ENCODE measurements at regions not wholly inside any gene's neighbourhood (a gene's known extent, or its start where the extent isn't known, plus 50 kb on each side); places are given as distances from the start of the nearest gene placed in this dataset.

- Mint-ChIP-seq H3K36me3 (ENCODE audit: insufficient read depth, unreplicated experiment) (no peaks in the 10 kb centered on the region), H3K4me3 (ENCODE audit: unreplicated experiment) (no peak overlapping the region), H3K4me1 (ENCODE audit: insufficient read depth, unreplicated experiment) (no peaks in the 10 kb centered on the region), H3K27me3 (ENCODE audit: insufficient read depth, unreplicated experiment) (no peaks in the 10 kb centered on the region), H3K27ac (ENCODE audit: low read depth, unreplicated experiment) (no peak overlapping the region), H3K9me3 (ENCODE audit: unreplicated experiment) (no peaks in the 10 kb centered on the region)
- BruUV-seq (replicated peaks): no TSS peak
- intact Hi-C loops (cut with micrococcal nuclease): no loop called here
- DNase-seq (ENCODE audit: unreplicated experiment): no peak
- CTCF ChIA-PET: interaction anchor here (0.6 kb wide), 1 partner anchor 287 kb away, joined by 3 read pairs; no protein-coding TSS in a partner anchor
- POLR2A ChIA-PET: no interaction called here
- no peak for TF ChIP-seq CTCF (IDR thresholded peaks at IDR 0.05; ENCODE audit: unreplicated experiment)
These were observed 677.2 kb upstream of the MAN1A1 start for GRCh38 chr6:120026791-120027190.

DNA sequence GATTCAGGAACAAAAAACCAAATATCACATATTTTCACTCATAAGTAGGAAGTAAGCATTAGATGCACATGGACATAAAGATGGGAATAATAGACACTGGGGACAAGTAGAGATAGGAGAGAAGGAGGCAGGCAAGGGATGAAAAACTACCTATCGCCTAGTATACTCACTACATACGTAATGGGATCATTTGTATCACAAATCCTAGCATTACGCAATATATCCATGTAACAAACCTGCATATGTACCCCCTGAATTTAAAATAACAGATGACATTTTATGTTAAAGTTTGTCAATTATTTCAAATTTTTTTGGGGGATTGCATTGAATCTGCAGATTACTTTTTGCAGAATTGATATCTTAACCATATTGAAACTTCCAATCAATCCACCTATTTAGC, 660.5 kb upstream of the MAN1A1 start:
- intact Hi-C loops (cut with micrococcal nuclease): no loop called here
- H3K4me3 Mint-ChIP-seq (ENCODE audit: unreplicated experiment): no peak overlapping the region
- no TSS peak for BruUV-seq (replicated peaks)
- no peaks in the 10 kb centered on the region for H3K9me3 Mint-ChIP-seq (ENCODE audit: unreplicated experiment)
- TF ChIP-seq CTCF (IDR thresholded peaks at IDR 0.05; ENCODE audit: unreplicated experiment): no peak
- no peak for DNase-seq (ENCODE audit: unreplicated experiment)
- H3K4me1 Mint-ChIP-seq (ENCODE audit: insufficient read depth, unreplicated experiment): no peaks in the 10 kb centered on the region
- ChIA-PET POLR2A (no interaction called here), CTCF (interaction anchor here (1.0 kb wide), 1 partner anchor 31 kb away, joined by 4 read pairs; no protein-coding TSS in a partner anchor)
- no peaks in the 10 kb centered on the region for H3K27me3 Mint-ChIP-seq (ENCODE audit: insufficient read depth, unreplicated experiment)
- H3K27ac Mint-ChIP-seq (ENCODE audit: low read depth, unreplicated experiment): no peak overlapping the region
- H3K36me3 Mint-ChIP-seq (ENCODE audit: insufficient read depth, unreplicated experiment): no peaks in the 10 kb centered on the region

- DNase-seq (ENCODE audit: unreplicated experiment): no peak
- Mint-ChIP-seq H3K9me3 (ENCODE audit: unreplicated experiment) (no peaks in the 10 kb centered on the region), H3K4me1 (ENCODE audit: insufficient read depth, unreplicated experiment) (no peaks in the 10 kb centered on the region), H3K27ac (ENCODE audit: low read depth, unreplicated experiment) (no peak overlapping the region), H3K36me3 (ENCODE audit: insufficient read depth, unreplicated experiment) (no peaks in the 10 kb centered on the region), H3K27me3 (ENCODE audit: insufficient read depth, unreplicated experiment) (no peaks in the 10 kb centered on the region), H3K4me3 (ENCODE audit: unreplicated experiment) (no peak overlapping the region)
- TF ChIP-seq CTCF (IDR thresholded peaks at IDR 0.05; ENCODE audit: unreplicated experiment): no peak
- intact Hi-C loops (cut with micrococcal nuclease): no loop called here
- CTCF ChIA-PET: no interaction called here
- POLR2A ChIA-PET: no interaction called here
- no TSS peak for BruUV-seq (replicated peaks)
These were observed 655.9 kb upstream of the MAN1A1 start for GRCh38 chr6:120005292-120005976.

DNA sequence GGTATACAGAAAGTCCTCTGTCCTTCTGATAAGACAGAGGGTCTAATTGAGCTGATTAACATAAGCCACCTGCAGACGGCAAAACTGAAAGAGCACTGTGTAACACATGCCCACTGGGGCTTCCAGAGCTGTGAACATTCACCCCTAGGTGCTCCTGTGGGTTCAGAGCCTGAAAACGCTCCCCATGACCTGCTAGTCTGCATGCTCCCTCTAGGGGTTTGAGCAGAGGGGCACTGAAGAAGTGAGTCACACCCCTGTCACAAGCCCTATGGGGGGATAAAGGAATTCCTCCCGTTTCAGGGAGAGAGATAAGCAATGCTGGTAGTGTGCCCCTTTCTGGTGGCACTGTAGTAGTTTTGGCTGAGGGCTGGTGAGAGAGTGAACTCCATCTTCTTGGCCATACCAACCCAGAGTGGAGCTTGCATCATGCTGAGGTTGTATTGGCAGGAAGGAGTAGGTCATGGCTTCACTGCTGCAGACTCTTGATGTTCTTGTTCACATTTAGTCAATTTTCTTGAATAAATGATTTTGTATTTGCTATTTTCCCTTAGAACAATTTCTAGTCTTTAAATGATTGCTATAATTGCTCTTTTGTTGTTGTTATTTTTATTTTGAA, 637.5 kb upstream of the MAN1A1 start:
- BruUV-seq (replicated peaks): no TSS peak
- intact Hi-C loops (cut with micrococcal nuclease): loop anchor here (10.0 kb wide), 1 partner anchor 838 kb away; no protein-coding TSS in a partner anchor
- peaks cover 11% of the 10 kb centered on the region for H3K4me1 Mint-ChIP-seq (ENCODE audit: insufficient read depth, unreplicated experiment)
- H3K9me3 Mint-ChIP-seq (ENCODE audit: unreplicated experiment): no peaks in the 10 kb centered on the region
- no peak for TF ChIP-seq CTCF (IDR thresholded peaks at IDR 0.05; ENCODE audit: unreplicated experiment)
- DNase-seq (ENCODE audit: unreplicated experiment): no peak
- ChIA-PET CTCF (interaction anchor here (1.3 to 2.3 kb wide), 3 partner anchors 8 to 245 kb away, joined by 3 to 8 read pairs (median 4); no protein-coding TSS in a partner anchor), POLR2A (interaction anchor here (0.5 kb wide), 1 partner anchor 514 kb away, joined by 4 read pairs; no protein-coding TSS in a partner anchor)
- no peak overlapping the region for H3K4me3 Mint-ChIP-seq (ENCODE audit: unreplicated experiment)
- H3K27ac Mint-ChIP-seq (ENCODE audit: low read depth, unreplicated experiment): no peak overlapping the region
- H3K27me3 Mint-ChIP-seq (ENCODE audit: insufficient read depth, unreplicated experiment): no peaks in the 10 kb centered on the region
- no peaks in the 10 kb centered on the region for H3K36me3 Mint-ChIP-seq (ENCODE audit: insufficient read depth, unreplicated experiment)
